NCI-H82 treated with DMSO at 0.1 percent for 48 hours (cell line): ENCODE measurements at regions not wholly inside any gene's neighbourhood (a gene's known extent, or its start where the extent isn't known, plus 50 kb on each side); places are given as distances from the start of the nearest gene placed in this dataset.
A peak's percentile ranks its signal among the peaks of the same experiment; 100 is the strongest.

Source experiments
- DNase-seq: peaks from one replicate; lab custom pipeline; 2025; ENCODE audit not compliant: unreplicated experiment; lab: John Stamatoyannopoulos, UW

GRCh38 chr1:55749975-55750627 lies 534.9 kb upstream of the USP24 start:
- no peak for DNase-seq

GRCh38 chr1:55747408-55747841 lies 532.3 kb upstream of the USP24 start:
- no peak for DNase-seq

GRCh38 chr1:55746710-55747109 lies 531.5 kb upstream of the USP24 start:
- no peak for DNase-seq

- no peak for DNase-seq
Measured at GRCh38 chr1:55741516-55741915, 526.4 kb upstream of the USP24 start.

- DNase-seq = no peak
Measured at GRCh38 chr1:55735106-55735505, 519.9 kb upstream of the USP24 start.

- DNase-seq = no peak
Measured at GRCh38 chr1:55726994-55727393, 511.8 kb upstream of the USP24 start.

- DNase-seq = no peak
Measured at GRCh38 chr1:55725378-55725777, 510.2 kb upstream of the USP24 start.

GRCh38 chr1:55724551-55725325 lies 509.6 kb upstream of the USP24 start:
- no peak for DNase-seq

- DNase-seq = no peak
Measured at GRCh38 chr1:55723001-55723400, 507.8 kb upstream of the USP24 start.

- no peak for DNase-seq
Measured at GRCh38 chr1:55720261-55720660, 505.1 kb upstream of the USP24 start.

GRCh38 chr1:55718758-55719671 lies 503.9 kb upstream of the USP24 start:
- no peak for DNase-seq

GRCh38 chr1:55717111-55717510 lies 501.9 kb upstream of the USP24 start:
- DNase-seq = no peak

- no peak for DNase-seq
Measured at GRCh38 chr1:55716610-55717009, 501.4 kb upstream of the USP24 start.

- DNase-seq = no peak
Measured at GRCh38 chr1:55716151-55716550, 501.0 kb upstream of the USP24 start.

GRCh38 chr1:55714230-55714629 lies 499.1 kb upstream of the USP24 start:
- DNase-seq = no peak

- no peak for DNase-seq
Measured at GRCh38 chr1:55713516-55713915, 498.4 kb upstream of the USP24 start.

GRCh38 chr1:55712148-55712547 lies 497.0 kb upstream of the USP24 start:
- DNase-seq = no peak

- DNase-seq = no peak
Measured at GRCh38 chr1:55708781-55709180, 493.6 kb upstream of the USP24 start.

- no peak for DNase-seq
Measured at GRCh38 chr1:55707846-55708245, 492.7 kb upstream of the USP24 start.

GRCh38 chr1:55707196-55707595 lies 492.0 kb upstream of the USP24 start:
- peak; percentile 93 for DNase-seq

- no peak for DNase-seq
Measured at GRCh38 chr1:55706397-55706796, 491.2 kb upstream of the USP24 start.
